ENCODE measurements at regions not wholly inside any gene's neighbourhood (a gene's known extent, or its start where the extent isn't known, plus 50 kb on each side); places are given as distances from the start of the nearest gene placed in this dataset.
A peak's percentile ranks its signal among the peaks of the same experiment; 100 is the strongest.
"Not testable (repeated sequence)": the region's sequence is repeated elsewhere in the genome, so short reads cannot be mapped to it uniquely, and the experiment has no call there.

DNA sequence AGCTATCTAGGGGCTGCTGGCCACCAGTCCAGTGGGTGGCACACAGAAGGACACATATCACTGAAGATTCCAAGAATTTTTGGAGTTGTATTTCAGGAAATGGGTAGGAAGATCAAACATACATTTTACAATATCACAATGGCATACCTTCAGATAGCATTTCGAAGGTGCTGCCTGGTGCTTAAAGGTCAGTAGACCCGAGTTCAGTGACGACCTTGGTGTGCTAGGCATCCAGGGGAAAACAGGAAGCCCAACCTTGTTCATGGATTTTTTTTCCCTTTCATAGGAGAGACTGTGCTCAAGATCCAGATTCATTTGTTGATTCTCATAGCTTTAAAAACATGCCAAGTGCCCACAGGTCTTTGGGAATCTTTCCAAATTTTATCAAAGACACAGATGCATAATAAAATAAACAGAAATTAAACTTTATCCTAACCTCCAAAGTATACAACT lies 51.0 kb upstream of the RCBTB2 start:
- FAIRE-seq: no peak

DNA sequence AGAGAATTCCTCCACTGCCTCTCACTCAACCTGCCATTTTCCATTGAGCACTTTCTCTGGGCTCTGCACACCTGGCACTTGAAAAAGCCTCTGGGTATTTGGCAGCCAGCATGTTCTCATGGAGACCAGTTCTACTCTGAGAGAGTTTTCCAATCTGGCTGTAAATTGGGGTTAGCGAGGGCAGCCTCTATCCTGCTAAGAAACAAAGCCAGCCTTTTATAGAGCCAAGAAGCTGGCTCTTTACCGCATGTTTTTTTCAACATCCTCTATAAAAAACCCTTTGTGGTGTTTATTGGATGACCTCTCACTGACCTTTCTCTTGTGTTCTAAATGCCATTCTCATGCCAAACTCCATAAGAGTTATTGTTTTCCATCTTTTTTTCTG lies 52.6 kb upstream of the RCBTB2 start:
- no peak for FAIRE-seq

DNA sequence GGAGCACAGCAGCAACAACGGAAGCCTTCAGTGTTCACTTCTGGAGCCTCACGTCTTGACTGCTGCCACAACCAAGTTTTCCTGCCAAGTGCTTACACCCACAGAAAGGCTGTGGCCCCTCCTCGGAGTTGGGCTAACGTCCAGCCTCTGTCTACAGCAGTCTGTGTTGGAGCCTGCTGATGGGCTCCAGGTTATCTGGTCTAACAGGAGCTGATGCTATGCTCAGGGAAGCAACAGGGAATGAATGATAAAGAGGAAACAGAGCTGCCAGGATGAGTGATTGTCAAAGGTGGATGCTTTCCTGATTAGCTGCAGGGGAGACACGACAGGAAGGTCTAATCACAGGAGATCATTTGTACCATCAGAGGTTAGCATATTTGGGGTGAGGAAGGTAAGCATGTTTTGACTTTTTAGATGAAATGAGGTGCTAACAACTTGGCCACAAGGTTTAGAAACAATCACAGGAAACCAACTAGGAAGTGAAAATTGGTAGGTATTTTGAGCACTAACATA lies 53.8 kb upstream of the RCBTB2 start:
- no peak for FAIRE-seq

DNA sequence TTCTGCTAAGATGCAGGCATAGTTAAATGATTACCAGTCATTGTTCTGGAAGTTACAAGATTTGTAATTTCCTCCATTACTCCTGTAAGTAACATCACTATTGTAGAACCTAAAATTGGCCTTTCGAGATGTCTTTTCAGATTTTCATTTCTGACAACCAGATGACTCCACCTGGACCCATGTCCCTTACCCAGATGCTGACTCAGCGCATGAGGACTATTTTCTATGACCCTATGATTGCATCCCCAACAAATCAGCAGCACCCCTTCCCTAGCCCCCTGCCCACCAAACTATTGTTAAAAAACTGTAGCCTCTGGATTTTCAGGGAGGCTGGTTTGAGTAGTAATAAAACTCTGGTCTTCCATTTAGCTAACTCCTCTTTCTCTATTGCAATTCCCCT lies 55.2 kb upstream of the RCBTB2 start:
- no peak for FAIRE-seq

DNA sequence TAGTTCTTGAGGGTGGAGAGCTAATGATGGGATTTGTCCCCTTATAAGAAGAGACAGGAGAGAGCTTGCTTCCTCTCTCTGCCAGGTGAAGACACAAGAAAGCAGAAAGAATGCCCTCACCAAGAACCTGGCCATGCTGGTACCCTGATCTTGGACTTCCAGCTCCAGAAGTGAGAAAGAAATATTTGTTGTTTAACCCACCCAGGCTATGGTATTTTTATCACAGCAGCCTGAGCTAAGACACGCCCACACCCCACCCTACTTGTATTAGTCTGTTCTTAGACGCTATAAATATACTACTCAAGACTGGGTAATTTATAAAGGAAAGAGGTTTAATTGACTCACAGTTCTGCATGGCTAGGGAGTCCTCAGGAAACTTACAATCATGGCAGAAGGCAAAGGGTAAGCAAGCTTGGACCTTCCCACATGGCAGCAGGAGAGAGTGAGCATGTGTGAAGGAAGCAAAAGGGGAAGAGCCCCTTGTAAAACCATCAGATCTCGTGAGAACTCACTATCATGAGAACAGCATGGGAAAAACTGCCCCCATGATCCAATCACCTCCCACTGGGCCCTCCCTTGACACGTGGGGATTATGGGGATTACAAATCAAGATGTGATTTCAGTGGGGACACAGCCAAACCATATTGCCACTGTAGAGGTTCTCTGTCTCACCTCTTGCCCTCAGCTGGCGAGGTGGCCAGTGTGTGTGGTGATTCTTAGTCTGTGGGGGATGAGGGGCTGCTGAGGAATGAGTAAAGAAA lies 57.4 kb upstream of the RCBTB2 start:
- FAIRE-seq: no peak

DNA sequence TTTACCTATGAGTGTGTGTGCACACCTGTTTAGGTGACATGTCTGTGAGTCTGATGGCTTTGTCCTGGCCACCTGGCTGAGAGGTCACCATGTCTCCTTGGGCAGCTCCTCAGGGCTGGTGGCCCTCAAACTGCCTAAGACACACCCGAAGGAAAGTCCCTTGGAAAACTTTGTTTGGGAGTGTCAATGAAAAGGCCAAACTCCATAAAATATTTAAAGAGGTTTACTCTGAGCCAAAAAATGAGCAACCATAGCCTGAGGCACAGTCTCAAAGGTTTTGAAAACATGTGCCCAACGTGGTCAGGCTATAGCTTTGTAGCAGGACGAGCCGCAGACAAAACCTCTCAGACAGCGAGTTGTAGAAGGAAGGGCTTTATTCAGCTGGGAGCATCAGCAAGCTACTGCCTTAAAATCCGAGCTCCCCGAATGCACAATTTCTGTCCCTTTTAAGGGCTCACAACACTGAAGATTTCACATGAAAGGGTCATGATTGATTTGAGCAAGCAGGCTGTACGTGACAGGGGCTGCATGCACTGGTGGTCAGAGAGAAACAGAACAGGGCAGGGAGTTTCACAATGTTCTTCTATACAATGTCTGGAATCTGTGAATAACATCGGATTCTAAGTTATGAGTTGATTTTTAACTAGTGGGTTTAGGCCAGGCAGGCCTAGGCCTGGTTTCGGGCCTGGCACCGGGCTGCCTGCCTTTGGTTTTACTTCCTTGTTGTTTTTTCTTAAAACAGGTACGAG lies 58.4 kb upstream of the RCBTB2 start:
- not testable (repeated sequence) for FAIRE-seq

DNA sequence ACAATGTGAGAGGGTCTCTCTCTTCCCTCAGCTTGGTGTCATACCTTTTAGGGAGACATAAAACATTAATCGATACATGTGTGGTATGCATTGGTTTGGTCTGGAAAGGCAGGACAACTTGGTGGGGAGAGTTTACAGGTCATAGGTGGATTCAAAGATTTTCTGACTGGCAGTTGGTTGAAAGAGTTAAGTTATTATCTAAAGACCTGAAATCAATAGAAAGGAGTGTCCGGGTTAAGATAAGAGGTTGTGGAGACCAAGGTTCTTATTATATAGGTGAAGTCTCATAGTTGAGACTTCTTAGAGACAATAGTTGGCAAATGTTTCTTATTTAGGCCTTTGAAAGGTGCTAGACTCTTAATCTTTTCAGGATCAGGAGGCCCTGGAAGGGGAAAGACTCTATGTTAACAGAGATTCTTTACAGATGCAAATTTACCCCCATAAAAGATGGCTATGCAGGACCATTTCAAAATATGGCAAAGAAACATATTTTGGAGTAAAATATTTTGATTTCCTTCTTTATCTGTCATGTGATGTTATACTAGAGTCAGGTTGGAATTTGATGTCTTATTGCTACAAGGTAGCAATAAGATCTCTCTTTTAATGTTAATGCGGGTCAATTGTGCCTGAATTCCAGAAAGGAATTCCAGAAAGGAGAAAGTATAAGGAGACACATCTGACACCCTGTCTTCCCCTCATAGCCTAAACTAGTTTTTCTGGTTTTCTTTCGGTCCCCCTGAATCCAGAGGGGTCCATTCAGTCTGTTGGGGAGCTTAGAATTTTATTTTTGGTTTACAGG lies 59.2 kb upstream of the RCBTB2 start:
- no peak for FAIRE-seq

DNA sequence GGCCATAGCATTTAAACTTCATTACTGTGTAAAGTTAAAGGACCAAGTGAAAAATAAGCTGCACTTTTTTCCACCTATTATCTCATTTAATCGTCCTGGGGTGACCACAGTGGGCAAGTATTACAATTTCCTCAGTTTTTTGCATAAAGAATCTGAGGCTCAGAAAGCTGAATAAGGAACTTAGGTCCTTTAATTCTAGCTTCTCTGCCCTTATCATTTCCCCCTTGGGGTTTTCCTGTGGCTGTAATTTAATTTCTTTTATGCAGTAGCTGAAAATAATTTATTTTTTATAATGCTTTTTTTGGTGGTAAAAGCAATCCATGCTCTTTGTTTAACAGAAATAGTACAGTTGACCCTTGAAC lies 59.8 kb upstream of the RCBTB2 start:
- FAIRE-seq: no peak

DNA sequence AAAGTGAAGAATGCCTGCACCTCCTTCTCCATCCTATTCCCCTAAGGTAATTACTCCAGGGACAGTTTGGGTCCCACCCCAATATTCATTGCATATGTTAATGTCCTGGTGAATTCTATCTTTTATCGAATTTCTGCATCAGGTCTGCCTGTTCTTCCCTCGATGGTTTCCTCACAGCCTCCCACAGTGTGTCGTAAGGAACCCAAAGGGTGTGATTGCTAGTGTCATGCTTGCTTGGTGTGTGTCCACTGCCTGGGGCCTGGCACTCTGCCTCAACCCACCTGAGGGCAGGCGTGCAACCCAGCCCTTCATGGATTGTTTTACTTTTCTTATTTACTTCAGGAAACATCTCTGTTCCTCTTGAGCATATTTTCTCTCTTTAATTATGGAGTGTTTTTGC lies 60.2 kb upstream of the CYSLTR2 start:
- FAIRE-seq: no peak

DNA sequence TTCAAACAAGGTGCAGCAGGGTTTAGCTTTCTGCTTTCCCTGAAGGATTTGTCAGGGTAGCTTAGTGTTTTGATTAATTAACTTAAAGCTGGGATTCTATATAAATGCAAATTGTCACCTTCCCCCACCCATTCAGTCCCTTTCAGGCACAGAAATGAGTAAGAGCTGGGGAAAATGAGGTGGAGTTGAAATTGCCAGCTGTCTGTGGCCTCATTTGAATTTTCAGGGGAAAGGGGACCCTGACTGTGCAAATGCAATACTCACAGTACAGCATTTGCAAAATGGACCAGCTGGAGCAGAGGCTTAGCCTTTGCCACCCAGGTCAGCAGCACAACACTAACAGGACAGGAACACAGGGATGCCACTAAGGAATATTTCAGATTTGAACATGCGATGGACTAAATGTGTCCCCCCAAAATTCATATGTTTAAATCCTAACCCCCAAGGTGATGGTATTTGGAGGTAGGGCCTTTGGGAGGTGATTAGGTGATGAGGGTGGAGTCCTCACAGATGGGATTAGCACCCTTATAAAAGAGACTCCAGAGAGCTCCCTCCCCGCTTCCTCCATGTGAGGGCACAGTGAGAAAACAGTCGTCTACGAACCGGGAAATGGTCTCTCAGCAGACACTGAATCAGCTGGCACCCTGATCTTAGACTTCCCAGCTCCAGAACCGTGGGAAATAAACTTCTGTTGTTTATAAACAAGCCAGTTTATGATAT lies 59.5 kb upstream of the CYSLTR2 start:
- FAIRE-seq: no peak

DNA sequence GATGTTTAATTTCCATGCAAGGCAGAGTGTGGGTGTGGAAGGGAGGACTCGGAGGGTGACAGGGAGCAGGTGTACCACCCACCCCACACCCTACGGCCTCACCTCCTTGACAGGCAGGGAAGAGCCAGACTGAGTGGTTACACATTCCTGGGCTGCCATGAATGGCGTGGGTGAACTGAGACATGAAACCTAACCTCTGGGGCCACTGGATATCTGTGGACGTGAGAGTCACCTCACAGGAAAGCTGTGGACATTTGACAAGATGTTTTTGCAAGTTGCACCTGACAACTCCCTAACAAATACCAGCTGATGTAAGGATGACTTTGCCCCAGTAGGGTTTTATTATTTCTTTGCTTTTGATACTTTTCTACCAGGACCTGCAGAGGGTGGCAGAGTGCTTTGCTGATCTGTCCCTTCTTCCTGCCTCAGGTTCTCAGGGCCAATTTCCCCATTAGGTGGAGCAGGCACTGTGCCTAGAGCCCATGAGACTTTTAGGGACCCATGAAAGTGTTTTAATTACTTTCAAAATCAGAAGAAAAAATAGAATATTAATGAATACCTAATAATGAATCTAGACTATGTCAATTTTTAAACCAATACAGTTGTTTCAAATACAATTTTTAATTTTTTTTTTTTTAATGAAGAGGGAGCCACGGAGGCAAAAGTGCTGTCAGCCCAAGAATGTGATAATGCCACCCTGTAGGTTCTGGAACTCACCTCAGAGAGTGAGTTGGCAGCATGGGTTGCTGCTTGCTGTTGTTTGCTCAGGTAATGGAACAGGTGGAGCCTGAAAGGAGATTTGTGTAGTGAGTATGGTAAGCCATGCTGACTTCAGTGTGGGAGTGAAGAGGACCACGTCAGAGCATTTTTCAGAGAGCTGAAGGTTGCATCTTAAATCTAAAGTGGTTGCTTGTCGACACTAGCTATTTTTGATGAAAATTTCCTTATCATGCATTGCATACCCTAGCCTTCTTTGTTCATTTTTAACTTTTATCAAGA lies 58.0 kb upstream of the CYSLTR2 start:
- peak; percentile 88 for FAIRE-seq

DNA sequence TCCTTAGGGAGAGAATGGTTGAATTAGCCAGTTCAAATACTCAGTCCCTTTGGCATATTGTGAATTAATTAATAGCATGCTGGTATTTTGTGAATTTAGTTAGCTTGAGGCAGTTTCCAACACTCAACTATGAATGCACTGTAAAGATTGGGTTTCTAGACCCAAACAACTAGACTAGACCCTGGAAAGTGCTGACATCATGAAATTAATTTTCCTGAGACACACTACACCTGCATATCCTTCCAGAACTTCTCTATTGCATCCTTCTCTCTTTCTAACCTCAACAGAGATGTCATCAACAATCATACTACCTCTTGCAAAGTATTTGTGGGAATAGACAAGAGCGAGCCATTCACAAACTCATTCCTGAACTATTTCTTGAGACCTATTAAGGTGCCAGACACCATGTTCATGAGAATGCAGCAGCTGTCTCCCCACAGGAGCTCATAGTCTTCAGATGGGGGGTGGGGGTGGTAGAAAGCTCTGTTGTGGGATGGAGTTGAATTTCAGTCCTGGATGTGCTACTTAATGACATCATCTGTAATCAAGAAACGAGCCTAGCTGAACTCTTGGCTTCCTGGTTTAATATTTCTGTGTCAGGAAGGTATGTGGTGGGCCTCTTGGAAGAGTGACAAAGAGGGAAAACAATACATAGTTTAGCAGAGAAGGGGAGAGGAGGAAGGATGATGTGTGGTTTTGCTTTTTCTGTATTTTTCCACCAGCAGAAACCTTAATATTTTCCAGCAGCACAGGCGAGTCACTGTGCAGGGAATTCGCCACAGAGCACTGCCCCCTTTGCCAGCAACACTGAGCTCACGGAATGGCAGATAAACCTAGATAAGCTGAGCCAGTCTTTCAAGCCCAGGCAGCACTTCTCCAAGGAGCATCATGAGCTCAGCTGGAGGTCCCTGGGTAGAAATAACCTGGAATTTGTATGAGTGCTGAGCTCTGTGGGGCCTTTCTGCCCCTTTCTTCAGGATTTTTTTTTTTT lies 53.1 kb upstream of the CYSLTR2 start:
- no peak for FAIRE-seq

DNA sequence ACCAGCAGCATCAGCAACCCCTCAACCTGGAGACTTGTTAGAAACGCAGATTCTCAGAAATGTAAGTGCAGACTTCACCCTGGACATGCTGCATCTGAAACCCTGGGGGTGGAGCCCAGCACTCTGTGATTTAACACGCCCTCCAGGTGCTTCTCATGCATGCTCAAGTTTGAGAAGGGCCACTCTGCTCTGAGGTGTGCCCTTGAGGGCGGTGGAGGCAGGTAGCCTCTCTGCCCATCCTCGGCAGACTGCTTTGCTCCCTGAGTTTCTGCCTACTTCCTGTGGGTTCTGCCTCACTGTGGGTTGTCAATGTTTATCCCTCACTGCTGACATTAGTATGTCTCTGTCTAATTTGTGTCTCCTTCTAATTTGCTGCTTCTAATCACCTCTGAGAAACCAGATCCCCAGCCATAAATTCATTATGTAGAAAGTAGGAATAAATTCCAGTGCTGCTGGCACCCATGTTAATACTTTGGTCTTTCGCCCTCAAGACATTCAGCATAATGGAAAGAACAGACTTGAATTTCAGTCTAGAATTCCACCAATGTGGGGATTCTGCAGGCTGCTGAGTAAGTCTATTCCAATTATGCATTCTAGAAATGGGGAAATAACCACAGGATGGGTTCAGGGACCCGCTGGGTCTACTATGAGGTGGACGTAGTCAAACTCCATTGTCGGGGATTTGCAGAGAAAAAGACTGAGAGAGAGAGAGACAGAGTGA lies 51.3 kb upstream of the CYSLTR2 start:
- no peak for FAIRE-seq

DNA sequence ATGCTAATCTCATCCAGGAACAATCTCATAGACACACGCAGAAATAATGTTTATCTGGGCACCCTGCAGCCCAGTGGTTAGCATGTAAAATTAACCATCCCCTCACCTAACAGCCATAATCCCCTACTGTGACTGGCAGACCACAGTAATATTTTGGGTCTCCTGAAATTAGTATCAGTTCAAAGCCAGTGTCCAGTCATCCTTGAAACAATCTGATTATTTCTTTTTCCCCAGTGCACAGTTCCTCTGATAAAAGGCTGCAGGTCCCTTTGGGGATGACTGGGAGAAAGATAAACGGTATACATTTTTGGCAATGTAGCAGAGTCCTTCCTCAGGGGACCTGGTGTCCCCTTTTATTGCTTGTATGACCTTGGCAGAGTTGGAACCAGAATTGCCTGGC lies 50.4 kb upstream of the CYSLTR2 start:
- no peak for FAIRE-seq

Measured in A204.1 (cell line).